C4-2B (cell line): ENCODE measurements at regions not wholly inside any gene's neighbourhood (a gene's known extent, or its start where the extent isn't known, plus 50 kb on each side); places are given as distances from the start of the nearest gene placed in this dataset.

Experiments
- ZFX ChIP-seq: fragments of 450-650 bp; IDR thresholded peaks from 2 replicates; pipeline ENCODE4 v1.6.1; 2017
- TF ChIP-seq, protein P1 (sequence below): fragments of 450-650 bp; conservative IDR thresholded peaks from 2 replicates; pipeline ENCODE4 v1.5.1; 2017; ENCODE audit warnings: mild to moderate bottlenecking

DNA sequence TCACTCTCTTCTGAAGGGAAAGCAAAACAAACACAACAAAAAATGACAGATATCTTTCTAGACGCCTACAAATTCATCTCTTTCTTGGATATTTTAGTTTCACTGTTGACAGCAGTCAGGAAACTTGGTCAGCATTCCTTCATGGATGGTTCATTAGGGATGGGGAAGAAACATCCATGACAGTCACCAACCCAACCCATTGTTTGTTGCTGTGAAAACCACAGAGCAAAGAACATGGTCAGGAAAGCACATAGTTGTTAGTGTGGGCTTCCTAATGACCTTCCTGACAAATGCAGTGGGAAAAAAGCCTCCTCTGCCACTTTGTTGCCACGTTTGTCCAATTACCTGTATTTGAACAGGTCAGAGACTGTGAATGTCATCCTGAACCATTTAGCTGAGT, 139.8 kb upstream of the SNX19 start:
- TF ChIP-seq, protein P1, sequence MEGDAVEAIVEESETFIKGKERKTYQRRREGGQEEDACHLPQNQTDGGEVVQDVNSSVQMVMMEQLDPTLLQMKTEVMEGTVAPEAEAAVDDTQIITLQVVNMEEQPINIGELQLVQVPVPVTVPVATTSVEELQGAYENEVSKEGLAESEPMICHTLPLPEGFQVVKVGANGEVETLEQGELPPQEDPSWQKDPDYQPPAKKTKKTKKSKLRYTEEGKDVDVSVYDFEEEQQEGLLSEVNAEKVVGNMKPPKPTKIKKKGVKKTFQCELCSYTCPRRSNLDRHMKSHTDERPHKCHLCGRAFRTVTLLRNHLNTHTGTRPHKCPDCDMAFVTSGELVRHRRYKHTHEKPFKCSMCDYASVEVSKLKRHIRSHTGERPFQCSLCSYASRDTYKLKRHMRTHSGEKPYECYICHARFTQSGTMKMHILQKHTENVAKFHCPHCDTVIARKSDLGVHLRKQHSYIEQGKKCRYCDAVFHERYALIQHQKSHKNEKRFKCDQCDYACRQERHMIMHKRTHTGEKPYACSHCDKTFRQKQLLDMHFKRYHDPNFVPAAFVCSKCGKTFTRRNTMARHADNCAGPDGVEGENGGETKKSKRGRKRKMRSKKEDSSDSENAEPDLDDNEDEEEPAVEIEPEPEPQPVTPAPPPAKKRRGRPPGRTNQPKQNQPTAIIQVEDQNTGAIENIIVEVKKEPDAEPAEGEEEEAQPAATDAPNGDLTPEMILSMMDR: no peak
- TF ChIP-seq ZFX: no peak
